ENCODE measurements at regions not wholly inside any gene's neighbourhood (a gene's known extent, or its start where the extent isn't known, plus 50 kb on each side); places are given as distances from the start of the nearest gene placed in this dataset.
"Not testable (repeated sequence)": the region's sequence is repeated elsewhere in the genome, so short reads cannot be mapped to it uniquely, and the experiment has no call there.

DNA sequence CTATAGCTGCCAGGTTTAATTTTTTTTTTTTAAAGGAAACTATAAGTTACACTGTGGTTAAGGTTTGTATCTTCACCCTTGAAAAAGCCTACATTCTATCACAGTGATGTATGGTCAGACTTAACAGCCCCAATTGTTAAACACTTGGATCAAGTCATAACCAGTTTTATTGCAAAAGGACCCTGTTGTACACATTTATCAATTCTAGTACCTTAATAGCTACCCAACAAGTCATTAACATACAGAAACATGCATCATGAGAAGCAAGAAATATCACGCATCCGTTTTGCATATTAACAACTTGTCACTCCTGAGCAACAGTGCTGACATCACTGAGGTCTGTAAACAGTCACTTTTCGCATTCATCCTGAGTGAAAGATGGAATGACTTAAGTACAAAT, 62.4 kb upstream of the AMN1 start:
- TF ChIP-seq, protein P1, sequence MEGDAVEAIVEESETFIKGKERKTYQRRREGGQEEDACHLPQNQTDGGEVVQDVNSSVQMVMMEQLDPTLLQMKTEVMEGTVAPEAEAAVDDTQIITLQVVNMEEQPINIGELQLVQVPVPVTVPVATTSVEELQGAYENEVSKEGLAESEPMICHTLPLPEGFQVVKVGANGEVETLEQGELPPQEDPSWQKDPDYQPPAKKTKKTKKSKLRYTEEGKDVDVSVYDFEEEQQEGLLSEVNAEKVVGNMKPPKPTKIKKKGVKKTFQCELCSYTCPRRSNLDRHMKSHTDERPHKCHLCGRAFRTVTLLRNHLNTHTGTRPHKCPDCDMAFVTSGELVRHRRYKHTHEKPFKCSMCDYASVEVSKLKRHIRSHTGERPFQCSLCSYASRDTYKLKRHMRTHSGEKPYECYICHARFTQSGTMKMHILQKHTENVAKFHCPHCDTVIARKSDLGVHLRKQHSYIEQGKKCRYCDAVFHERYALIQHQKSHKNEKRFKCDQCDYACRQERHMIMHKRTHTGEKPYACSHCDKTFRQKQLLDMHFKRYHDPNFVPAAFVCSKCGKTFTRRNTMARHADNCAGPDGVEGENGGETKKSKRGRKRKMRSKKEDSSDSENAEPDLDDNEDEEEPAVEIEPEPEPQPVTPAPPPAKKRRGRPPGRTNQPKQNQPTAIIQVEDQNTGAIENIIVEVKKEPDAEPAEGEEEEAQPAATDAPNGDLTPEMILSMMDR (IDR thresholded peaks at IDR 0.05; ENCODE audit: low read length), result not testable (repeated sequence)
- TF ChIP-seq EZH2 (optimal IDR thresholded peaks at IDR 0.05; ENCODE audit: low read depth, low read length), result not testable (repeated sequence)

Data from MM.1S (cell line).